A673 (cell line): ENCODE measurements at regions not wholly inside any gene's neighbourhood (a gene's known extent, or its start where the extent isn't known, plus 50 kb on each side); places are given as distances from the start of the nearest gene placed in this dataset.

Experiments
- BruUV-seq: library from RNA; stranded (reverse); fragments of 400-500 nt; replicated peaks from 2 replicates; lab custom pipeline; 2021; lab: Mats Ljungman, UMichigan
- CTCF ChIA-PET: fragments of 300-600 bp; sonication (Branson Sonifier 250); formaldehyde crosslinking; loops from one replicate; lab custom pipeline; 2022; ENCODE audit warnings: antibody characterized with exemption; lab: Charles Lee
- POLR2A ChIA-PET: fragments of 300-600 bp; sonication (Branson Sonifier 250); formaldehyde crosslinking; loops from one replicate; lab custom pipeline; 2022; ENCODE audit warnings: antibody characterized with exemption; ENCODE audit not compliant: low non-redundant PET; lab: Charles Lee
- DNase-seq: peaks from one replicate; pipeline ENCODE4 v3.0.0-alpha.2; 2015; ENCODE audit warnings: low spot score
- H3K27ac ChIP-seq: fragments of 200-600 bp; sonication (generic); 2 replicates; pipeline ENCODE4 v1.5.1; 2016; ENCODE audit warnings: mixed run types, low read depth, mild to moderate bottlenecking, mixed read lengths, antibody characterized with exemption, low read length; ENCODE audit not compliant: poor library complexity, severe bottlenecking
- H3K27me3 ChIP-seq: fragments of 200-600 bp; sonication (generic); replicated peaks from 2 replicates; pipeline ENCODE4 v1.6.1; 2017; ENCODE audit warnings: mixed run types, low read depth, mild to moderate bottlenecking, mixed read lengths, antibody characterized with exemption, low read length; ENCODE audit not compliant: insufficient read depth, poor library complexity
- H3K36me3 ChIP-seq: fragments of 200-600 bp; sonication (generic); 2 replicates; pipeline ENCODE4 v1.6.1; 2016; ENCODE audit warnings: mixed run types, mild to moderate bottlenecking, mixed read lengths, antibody characterized with exemption, low read length; ENCODE audit not compliant: insufficient read depth, poor library complexity, severe bottlenecking
- H3K4me1 ChIP-seq: fragments of 200-600 bp; sonication (generic); 2 replicates; pipeline ENCODE4 v1.6.1; 2017; ENCODE audit warnings: mixed run types, mild to moderate bottlenecking, mixed read lengths, antibody characterized with exemption, low read length; ENCODE audit not compliant: insufficient read depth, poor library complexity, severe bottlenecking
- H3K4me3 ChIP-seq: fragments of 200-600 bp; sonication (generic); 2 replicates; pipeline ENCODE4 v1.5.1; 2016; ENCODE audit warnings: low read depth, mixed run types, mild to moderate bottlenecking, mixed read lengths, low read length; ENCODE audit not compliant: poor library complexity, severe bottlenecking
- H3K9me3 ChIP-seq: fragments of 200-600 bp; sonication (generic); 2 replicates; pipeline ENCODE4 v1.6.1; 2016; ENCODE audit warnings: mixed run types, low read depth, mild to moderate bottlenecking, mixed read lengths, antibody characterized with exemption, low read length; ENCODE audit not compliant: poor library complexity, severe bottlenecking
- CTCF ChIP-seq: fragments of 300-800, 200-600 bp; sonication (generic); conservative IDR thresholded peaks from 2 replicates; pipeline ENCODE4 v1.5.1; 2017; ENCODE audit warnings: low read depth, mild to moderate bottlenecking, antibody characterized with exemption, low read length, moderate library complexity, mixed read lengths
- EZH2 ChIP-seq: fragments of 200-600 bp; sonication (generic); IDR thresholded peaks from 2 replicates; pipeline ENCODE4 v1.6.1; 2017; ENCODE audit warnings: borderline replicate concordance, low read depth, mild to moderate bottlenecking, mixed read lengths, antibody characterized with exemption, low read length; ENCODE audit not compliant: poor library complexity, severe bottlenecking
- intact Hi-C: fragments of 100-400 bp; cut with micrococcal nuclease; formaldehyde crosslinking; loops from one replicate; pipeline ENCODE4 v1.10.0; 2022; ENCODE audit not compliant: unreplicated experiment

- Histone ChIP-seq H3K27ac (no peak overlapping the region), H3K4me1 (no peaks in the 10 kb centered on the region), H3K36me3 (no peaks in the 10 kb centered on the region), H3K9me3 (no peaks in the 10 kb centered on the region), H3K4me3 (no peak overlapping the region), H3K27me3 (no peaks in the 10 kb centered on the region)
- intact Hi-C loops, result no loop called here
- ChIA-PET CTCF (no interaction called here), POLR2A (no interaction called here)
- no peak for DNase-seq
- TF ChIP-seq CTCF (no peak), EZH2 (no peak)
- no TSS peak for BruUV-seq
These were observed 644.3 kb downstream of the HDGFL1 start for GRCh38 chr6:23213651-23214050.

- DNase-seq, result no peak
- Histone ChIP-seq H3K36me3 (no peaks in the 10 kb centered on the region), H3K27ac (no peak overlapping the region), H3K9me3 (no peaks in the 10 kb centered on the region), H3K27me3 (no peaks in the 10 kb centered on the region), H3K4me3 (no peak overlapping the region), H3K4me1 (no peaks in the 10 kb centered on the region)
- POLR2A ChIA-PET, result no interaction called here
- intact Hi-C loops, result no loop called here
- no peak for TF ChIP-seq CTCF
- no peak for TF ChIP-seq EZH2
- BruUV-seq, result no TSS peak
- CTCF ChIA-PET, result interaction anchor here (0.6 kb wide), 1 partner anchor 1140 kb away, joined by 6 read pairs; no protein-coding TSS in a partner anchor
These were observed 649.4 kb downstream of the HDGFL1 start for GRCh38 chr6:23218751-23219150.

- intact Hi-C loops, result no loop called here
- H3K4me1 ChIP-seq, result no peaks in the 10 kb centered on the region
- H3K27ac ChIP-seq, result no peak overlapping the region
- DNase-seq, result no peak
- CTCF ChIA-PET, result no interaction called here
- no peaks in the 10 kb centered on the region for H3K36me3 ChIP-seq
- no peaks in the 10 kb centered on the region for H3K27me3 ChIP-seq
- no peaks in the 10 kb centered on the region for H3K9me3 ChIP-seq
- POLR2A ChIA-PET, result no interaction called here
- BruUV-seq, result no TSS peak
- no peak overlapping the region for H3K4me3 ChIP-seq
- TF ChIP-seq CTCF (no peak), EZH2 (no peak)
These were observed 653.4 kb downstream of the HDGFL1 start for GRCh38 chr6:23222724-23223123.
